OCI-LY3 (cell line): ENCODE measurements at regions not wholly inside any gene's neighbourhood (a gene's known extent, or its start where the extent isn't known, plus 50 kb on each side); places are given as distances from the start of the nearest gene placed in this dataset.

Experiments
- CTCF ChIP-seq: fragments of 200-600, 300-600 bp; sonication (generic); IDR thresholded peaks from 2 replicates; pipeline ENCODE4 v1.5.1; 2014; ENCODE audit warnings: antibody characterized with exemption, low read length, low read depth
- EZH2phosphoT487 ChIP-seq: fragments of 200-600 bp; shearing (Covaris generic); IDR thresholded peaks from 2 replicates; pipeline ENCODE4 v1.6.1; 2018; ENCODE audit warnings: antibody characterized with exemption, mixed run types, low read depth

- no peak for TF ChIP-seq CTCF
- no peak for TF ChIP-seq EZH2phosphoT487
Measured at GRCh38 chr4:4667622-4668081, 125.8 kb upstream of the STX18 start.
